ENCODE measurements at regions not wholly inside any gene's neighbourhood (a gene's known extent, or its start where the extent isn't known, plus 50 kb on each side); places are given as distances from the start of the nearest gene placed in this dataset.

- Histone ChIP-seq H3K4me3 (no peak overlapping the region), H3K4me1 (replicated peaks) (no peaks in the 10 kb centered on the region), H3K27ac (no peak overlapping the region), H3K36me3 (no peaks in the 10 kb centered on the region), H3K27me3 (replicated peaks; ENCODE audit: insufficient read depth) (no peaks in the 10 kb centered on the region), H3K9me3 (no peaks in the 10 kb centered on the region)
- intact Hi-C loops (cut with DNase I): no loop called here
- no peak for DNase-seq (ENCODE audit: low spot score)
- TF ChIP-seq POLR2A (IDR thresholded peaks at IDR 0.05) (no peak), CTCF (IDR thresholded peaks at IDR 0.05) (no peak), POLR2AphosphoS5 (IDR thresholded peaks at IDR 0.05) (no peak)
- 97% methylated on average over 12 of the region's 12 CpGs for WGBS
Observed at GRCh38 chr7:153808117-153808516, 244.1 kb upstream of the DPP6 start.

GRCh38 chr7:153829525-153829924 is 222.7 kb upstream of the DPP6 start:
- Histone ChIP-seq H3K36me3 (no peaks in the 10 kb centered on the region), H3K27ac (no peak overlapping the region), H3K4me3 (no peak overlapping the region), H3K4me1 (replicated peaks) (no peaks in the 10 kb centered on the region), H3K27me3 (replicated peaks; ENCODE audit: insufficient read depth) (no peaks in the 10 kb centered on the region), H3K9me3 (no peaks in the 10 kb centered on the region)
- DNase-seq (ENCODE audit: low spot score): no peak
- intact Hi-C loops (cut with DNase I): no loop called here
- WGBS: 75% methylated on average over 9 of the region's 9 CpGs
- TF ChIP-seq POLR2A (IDR thresholded peaks at IDR 0.05) (no peak), POLR2AphosphoS5 (IDR thresholded peaks at IDR 0.05) (no peak), CTCF (IDR thresholded peaks at IDR 0.05) (no peak)

- TF ChIP-seq POLR2A (IDR thresholded peaks at IDR 0.05): no peak
- no peak for TF ChIP-seq CTCF (IDR thresholded peaks at IDR 0.05)
- TF ChIP-seq POLR2AphosphoS5 (IDR thresholded peaks at IDR 0.05): no peak
- Histone ChIP-seq H3K9me3 (no peaks in the 10 kb centered on the region), H3K36me3 (no peaks in the 10 kb centered on the region), H3K4me1 (replicated peaks) (no peaks in the 10 kb centered on the region), H3K4me3 (no peak overlapping the region), H3K27me3 (replicated peaks; ENCODE audit: insufficient read depth) (no peaks in the 10 kb centered on the region), H3K27ac (no peak overlapping the region)
- no peak for DNase-seq (ENCODE audit: low spot score)
- 52% methylated on average over 4 of the region's 4 CpGs for WGBS
- intact Hi-C loops (cut with DNase I): no loop called here
Observed at GRCh38 chr7:153832160-153832559, 220.0 kb upstream of the DPP6 start.

- no peak overlapping the region for H3K27ac ChIP-seq
- TF ChIP-seq POLR2A (IDR thresholded peaks at IDR 0.05) (no peak), CTCF (IDR thresholded peaks at IDR 0.05) (peak in 1 of 4 experiments; percentile 32)
- DNase-seq (ENCODE audit: low spot score): no peak
- 31% methylated on average over 4 of the region's 4 CpGs for WGBS
- H3K4me1 ChIP-seq (replicated peaks): no peaks in the 10 kb centered on the region
- no peaks in the 10 kb centered on the region for H3K9me3 ChIP-seq
- H3K36me3 ChIP-seq: no peaks in the 10 kb centered on the region
- H3K4me3 ChIP-seq: no peak overlapping the region
- intact Hi-C loops (cut with DNase I): no loop called here
- no peaks in the 10 kb centered on the region for H3K27me3 ChIP-seq (replicated peaks; ENCODE audit: insufficient read depth)
Observed at GRCh38 chr7:153835103-153835502, 217.1 kb upstream of the DPP6 start.

GRCh38 chr7:153835712-153836265 is 216.4 kb upstream of the DPP6 start:
- no peaks in the 10 kb centered on the region for H3K36me3 ChIP-seq
- H3K27me3 ChIP-seq (replicated peaks; ENCODE audit: insufficient read depth): no peaks in the 10 kb centered on the region
- 49% methylated on average over 7 of the region's 7 CpGs for WGBS
- TF ChIP-seq POLR2AphosphoS5 (IDR thresholded peaks at IDR 0.05) (no peak), POLR2A (IDR thresholded peaks at IDR 0.05) (no peak), CTCF (IDR thresholded peaks at IDR 0.05) (no peak)
- H3K4me1 ChIP-seq (replicated peaks): no peaks in the 10 kb centered on the region
- H3K4me3 ChIP-seq: no peak overlapping the region
- no peak for DNase-seq (ENCODE audit: low spot score)
- no peaks in the 10 kb centered on the region for H3K9me3 ChIP-seq
- no peak overlapping the region for H3K27ac ChIP-seq
- intact Hi-C loops (cut with DNase I): no loop called here

Data from prostate gland (tissue), 2 donors.